Left ventricle myocardium inferior (tissue), 1 donor: ENCODE measurements at regions not wholly inside any gene's neighbourhood (a gene's known extent, or its start where the extent isn't known, plus 50 kb on each side); places are given as distances from the start of the nearest gene placed in this dataset.

Experiments used
- DNase-seq: peaks from one replicate; pipeline ENCODE4 v3.0.0-alpha.2; 2020
- H3K27ac ChIP-seq: fragments of 200-600 bp; replicated peaks from 2 replicates; pipeline ENCODE4 v1.8.0; 2021
- H3K27me3 ChIP-seq: fragments of 200-600 bp; 2 replicates; pipeline ENCODE4 v1.8.0; 2021; ENCODE audit warnings: low read depth
- H3K36me3 ChIP-seq: fragments of 200-600 bp; 2 replicates; pipeline ENCODE4 v1.8.0; 2021
- H3K4me1 ChIP-seq: fragments of 200-600 bp; 2 replicates; pipeline ENCODE4 v1.8.0; 2021
- H3K4me3 ChIP-seq: fragments of 200-600 bp; 2 replicates; pipeline ENCODE4 v1.8.0; 2021; ENCODE audit warnings: mild to moderate bottlenecking, moderate library complexity
- H3K9me3 ChIP-seq: fragments of 200-600 bp; replicated peaks from 2 replicates; pipeline ENCODE4 v1.8.0; 2021
- intact Hi-C: fragments of 100-400 bp; cut with micrococcal nuclease; formaldehyde crosslinking; loops from one replicate; pipeline ENCODE4 v1.11.0; 2022
- TF ChIP-seq, protein P1 (sequence below): fragments of 200-600 bp; IDR thresholded peaks from 2 replicates; pipeline ENCODE4 v1.8.0; 2021; ENCODE audit warnings: antibody characterized with exemption, mild to moderate bottlenecking, borderline replicate concordance
- donor health status: DM: no; HTN: yes; CAD: no; lungs with severe emphysema.

DNA sequence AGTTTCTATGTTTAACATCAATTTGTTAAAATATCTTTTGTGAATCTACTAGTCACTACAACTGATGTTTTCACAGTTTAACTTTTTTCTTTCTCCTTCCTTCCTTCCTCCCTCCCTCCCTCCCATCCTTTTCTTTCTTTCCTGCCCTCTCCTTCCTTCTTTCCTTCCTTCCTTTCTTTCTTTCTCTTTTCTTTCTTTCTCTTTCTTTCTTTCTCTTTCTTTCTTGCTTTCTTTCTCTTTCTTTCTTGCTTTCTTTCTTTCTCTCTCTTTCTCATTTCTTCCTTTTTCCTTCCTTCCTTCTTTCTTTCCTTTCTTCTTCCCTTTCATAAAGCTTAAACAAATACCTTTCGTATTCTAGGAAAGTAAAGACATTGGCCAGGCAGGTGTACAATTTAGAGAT, 2083.0 kb upstream of the CELF4 start:
- TF ChIP-seq, protein P1, sequence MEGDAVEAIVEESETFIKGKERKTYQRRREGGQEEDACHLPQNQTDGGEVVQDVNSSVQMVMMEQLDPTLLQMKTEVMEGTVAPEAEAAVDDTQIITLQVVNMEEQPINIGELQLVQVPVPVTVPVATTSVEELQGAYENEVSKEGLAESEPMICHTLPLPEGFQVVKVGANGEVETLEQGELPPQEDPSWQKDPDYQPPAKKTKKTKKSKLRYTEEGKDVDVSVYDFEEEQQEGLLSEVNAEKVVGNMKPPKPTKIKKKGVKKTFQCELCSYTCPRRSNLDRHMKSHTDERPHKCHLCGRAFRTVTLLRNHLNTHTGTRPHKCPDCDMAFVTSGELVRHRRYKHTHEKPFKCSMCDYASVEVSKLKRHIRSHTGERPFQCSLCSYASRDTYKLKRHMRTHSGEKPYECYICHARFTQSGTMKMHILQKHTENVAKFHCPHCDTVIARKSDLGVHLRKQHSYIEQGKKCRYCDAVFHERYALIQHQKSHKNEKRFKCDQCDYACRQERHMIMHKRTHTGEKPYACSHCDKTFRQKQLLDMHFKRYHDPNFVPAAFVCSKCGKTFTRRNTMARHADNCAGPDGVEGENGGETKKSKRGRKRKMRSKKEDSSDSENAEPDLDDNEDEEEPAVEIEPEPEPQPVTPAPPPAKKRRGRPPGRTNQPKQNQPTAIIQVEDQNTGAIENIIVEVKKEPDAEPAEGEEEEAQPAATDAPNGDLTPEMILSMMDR = no peak
- intact Hi-C loops = no loop called here
- no peak overlapping the region for H3K4me3 ChIP-seq
- H3K4me1 ChIP-seq = no peaks in the 10 kb centered on the region
- H3K27ac ChIP-seq = no peak overlapping the region
- H3K9me3 ChIP-seq = no peaks in the 10 kb centered on the region
- H3K27me3 ChIP-seq = no peaks in the 10 kb centered on the region
- no peak for DNase-seq
- no peaks in the 10 kb centered on the region for H3K36me3 ChIP-seq

DNA sequence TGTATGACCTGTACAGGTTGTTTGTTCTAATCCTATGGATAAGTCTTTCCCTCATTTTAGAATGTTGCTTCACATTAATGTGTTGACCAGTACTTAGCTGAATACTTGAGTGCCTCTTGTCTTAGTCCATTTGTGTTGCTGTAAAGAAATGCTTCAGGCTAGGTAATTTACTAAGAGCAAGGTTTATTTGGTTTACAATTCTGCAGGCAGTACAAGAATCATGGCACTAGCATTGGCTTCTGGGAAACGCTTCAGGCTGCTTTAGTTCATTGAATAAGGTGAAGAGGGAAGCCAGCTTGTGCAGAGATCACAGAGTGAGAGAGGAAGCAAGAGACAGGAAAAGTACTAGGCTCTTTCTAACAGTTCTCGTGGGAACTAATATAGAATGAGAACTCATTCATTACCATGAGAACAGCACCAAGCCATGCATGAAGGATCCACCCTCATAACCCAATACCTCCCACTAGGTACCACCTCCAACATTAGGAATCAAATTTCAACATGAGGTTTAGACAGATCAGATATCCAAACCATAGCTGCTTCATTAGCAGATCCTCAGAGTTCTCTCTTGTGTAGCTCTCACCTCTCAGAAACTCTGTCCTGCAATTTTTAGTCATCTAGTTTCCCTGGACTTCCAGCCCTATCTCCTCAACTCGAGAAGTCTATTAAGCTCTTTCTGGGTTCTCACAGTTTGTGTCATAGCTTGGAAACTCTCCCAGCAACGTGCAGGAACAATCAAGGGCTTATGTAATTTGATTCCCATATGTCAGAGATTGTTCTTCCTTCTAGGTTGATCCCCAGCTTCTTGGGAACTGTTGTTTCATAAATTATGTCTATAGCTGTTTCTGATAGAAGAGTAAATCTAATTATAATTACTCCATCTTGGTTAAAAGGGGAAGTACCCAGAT, 2082.3 kb upstream of the CELF4 start:
- Histone ChIP-seq H3K4me1 (no peaks in the 10 kb centered on the region), H3K9me3 (no peaks in the 10 kb centered on the region), H3K4me3 (no peak overlapping the region), H3K27me3 (no peaks in the 10 kb centered on the region), H3K36me3 (no peaks in the 10 kb centered on the region), H3K27ac (no peak overlapping the region)
- TF ChIP-seq, protein P1 = no peak
- DNase-seq = no peak
- intact Hi-C loops = no loop called here

DNA sequence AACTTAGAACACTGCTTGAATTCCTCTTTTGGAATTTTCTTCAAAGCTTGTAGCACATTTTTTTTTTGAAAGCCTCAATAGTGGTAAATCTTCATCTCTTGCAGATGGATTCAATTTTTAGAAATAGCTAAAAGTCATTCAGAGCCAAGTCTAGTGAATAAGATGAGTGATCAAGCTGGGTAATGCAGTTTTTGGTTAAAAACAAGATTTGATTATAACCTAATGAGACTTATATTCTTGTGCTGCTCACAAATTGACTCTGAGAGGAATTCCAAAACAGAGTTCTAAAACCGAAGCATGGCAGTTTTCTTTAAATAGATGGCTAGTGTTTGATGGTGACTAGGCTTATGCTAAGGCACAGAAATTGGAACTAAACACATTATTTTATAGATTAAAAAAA, 2072.6 kb upstream of the CELF4 start:
- peaks cover 9% of the 10 kb centered on the region for H3K9me3 ChIP-seq
- TF ChIP-seq, protein P1 = no peak
- no peak overlapping the region for H3K27ac ChIP-seq
- H3K4me3 ChIP-seq = no peak overlapping the region
- intact Hi-C loops = no loop called here
- H3K36me3 ChIP-seq = no peaks in the 10 kb centered on the region
- H3K27me3 ChIP-seq = no peaks in the 10 kb centered on the region
- no peaks in the 10 kb centered on the region for H3K4me1 ChIP-seq
- DNase-seq = no peak

DNA sequence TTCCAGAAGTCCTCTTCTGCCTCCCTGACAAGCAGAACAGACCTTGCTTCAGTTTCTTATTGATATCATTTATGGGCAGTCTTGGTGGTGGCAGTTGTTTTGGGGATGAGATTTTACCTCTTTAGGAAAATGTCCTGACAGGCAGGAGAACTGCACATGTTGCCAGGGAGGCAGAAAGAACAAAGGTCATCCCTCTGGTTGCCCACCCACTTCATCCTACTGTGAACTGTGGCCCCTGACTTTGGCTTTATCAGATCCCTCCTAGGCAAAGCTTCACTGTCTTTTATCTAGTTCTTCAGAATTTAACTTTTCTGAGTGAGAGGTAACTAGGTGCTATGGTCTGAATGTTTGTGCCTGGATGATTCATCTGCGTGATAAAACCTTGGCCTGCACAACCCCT, 2071.3 kb upstream of the CELF4 start:
- intact Hi-C loops = no loop called here
- H3K4me3 ChIP-seq = no peak overlapping the region
- H3K27ac ChIP-seq = no peak overlapping the region
- DNase-seq = no peak
- no peaks in the 10 kb centered on the region for H3K27me3 ChIP-seq
- no peaks in the 10 kb centered on the region for H3K4me1 ChIP-seq
- TF ChIP-seq, protein P1 = no peak
- H3K36me3 ChIP-seq = no peaks in the 10 kb centered on the region
- H3K9me3 ChIP-seq = peaks cover 9% of the 10 kb centered on the region

DNA sequence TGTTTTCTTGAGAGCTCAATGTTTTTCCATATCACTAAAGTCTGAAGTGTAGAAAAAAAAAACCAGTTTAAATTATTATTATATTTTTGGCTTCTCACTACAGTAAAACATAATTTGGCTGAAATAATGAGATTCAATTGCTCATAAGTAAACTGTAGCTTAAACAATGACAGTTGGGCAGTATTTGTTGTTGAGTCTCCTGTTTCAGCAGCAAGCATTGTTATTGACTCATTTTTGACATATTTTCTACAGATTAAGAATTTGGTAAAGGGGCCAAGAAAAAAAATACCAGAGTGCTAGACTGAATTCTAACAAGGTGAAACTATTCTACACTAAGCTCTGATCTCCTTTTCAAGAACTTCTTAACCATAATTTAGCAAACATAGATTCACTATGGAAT, 2070.4 kb upstream of the CELF4 start:
- DNase-seq = no peak
- Histone ChIP-seq H3K27me3 (no peaks in the 10 kb centered on the region), H3K4me3 (no peak overlapping the region), H3K36me3 (no peaks in the 10 kb centered on the region), H3K27ac (no peak overlapping the region), H3K4me1 (no peaks in the 10 kb centered on the region), H3K9me3 (peaks cover 9% of the 10 kb centered on the region)
- intact Hi-C loops = no loop called here
- TF ChIP-seq, protein P1 = no peak
